PC-9 (cell line): ENCODE measurements at regions not wholly inside any gene's neighbourhood (a gene's known extent, or its start where the extent isn't known, plus 50 kb on each side); places are given as distances from the start of the nearest gene placed in this dataset.
"Not testable (repeated sequence)": the region's sequence is repeated elsewhere in the genome, so short reads cannot be mapped to it uniquely, and the experiment has no call there.

Experiments
- EZH2 ChIP-seq: fragments of 200-600 bp; sonication (generic); IDR thresholded peaks from 2 replicates; pipeline ENCODE4 v1.8.0; 2017; ENCODE audit warnings: antibody characterized with exemption, low read depth
- TF ChIP-seq, protein P1 (sequence below): fragments of 200-600 bp; sonication (generic); conservative IDR thresholded peaks from 2 replicates; pipeline ENCODE4 v1.6.1; 2017; ENCODE audit warnings: mixed run types, antibody characterized with exemption, mild to moderate bottlenecking, moderate library complexity

- TF ChIP-seq, protein P1, sequence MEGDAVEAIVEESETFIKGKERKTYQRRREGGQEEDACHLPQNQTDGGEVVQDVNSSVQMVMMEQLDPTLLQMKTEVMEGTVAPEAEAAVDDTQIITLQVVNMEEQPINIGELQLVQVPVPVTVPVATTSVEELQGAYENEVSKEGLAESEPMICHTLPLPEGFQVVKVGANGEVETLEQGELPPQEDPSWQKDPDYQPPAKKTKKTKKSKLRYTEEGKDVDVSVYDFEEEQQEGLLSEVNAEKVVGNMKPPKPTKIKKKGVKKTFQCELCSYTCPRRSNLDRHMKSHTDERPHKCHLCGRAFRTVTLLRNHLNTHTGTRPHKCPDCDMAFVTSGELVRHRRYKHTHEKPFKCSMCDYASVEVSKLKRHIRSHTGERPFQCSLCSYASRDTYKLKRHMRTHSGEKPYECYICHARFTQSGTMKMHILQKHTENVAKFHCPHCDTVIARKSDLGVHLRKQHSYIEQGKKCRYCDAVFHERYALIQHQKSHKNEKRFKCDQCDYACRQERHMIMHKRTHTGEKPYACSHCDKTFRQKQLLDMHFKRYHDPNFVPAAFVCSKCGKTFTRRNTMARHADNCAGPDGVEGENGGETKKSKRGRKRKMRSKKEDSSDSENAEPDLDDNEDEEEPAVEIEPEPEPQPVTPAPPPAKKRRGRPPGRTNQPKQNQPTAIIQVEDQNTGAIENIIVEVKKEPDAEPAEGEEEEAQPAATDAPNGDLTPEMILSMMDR = not testable (repeated sequence)
- not testable (repeated sequence) for TF ChIP-seq EZH2
These were observed 69.2 kb upstream of the RPL38 start for GRCh38 chr17:74134234-74134633.
